GM12891 (cell line): ENCODE measurements at regions not wholly inside any gene's neighbourhood (a gene's known extent, or its start where the extent isn't known, plus 50 kb on each side); places are given as distances from the start of the nearest gene placed in this dataset.

Experiments used
- POLR2A ChIP-seq: IDR thresholded peaks from 2 replicates; pipeline ENCODE4 v1.6.1; 2011; ENCODE audit warnings: low read depth, low read length, control low read depth
- POLR2AphosphoS5 ChIP-seq: IDR thresholded peaks from 2 replicates; pipeline ENCODE4 v1.6.1; 2011; ENCODE audit warnings: low read depth, low read length, control low read depth
- TAF1 ChIP-seq: IDR thresholded peaks from 2 replicates; pipeline ENCODE4 v1.6.1; 2011; ENCODE audit warnings: low read depth, low read length, control low read depth

GRCh38 chr14:45587142-45587541 lies 334.1 kb upstream of the MIS18BP1 start:
- TF ChIP-seq POLR2A (no peak), POLR2AphosphoS5 (no peak), TAF1 (no peak)
